Vagina (tissue), 2 donors: ENCODE measurements at regions not wholly inside any gene's neighbourhood (a gene's known extent, or its start where the extent isn't known, plus 50 kb on each side); places are given as distances from the start of the nearest gene placed in this dataset.

Experiments
- CTCF ChIP-seq, 3 experiments: fragments of 450-650 bp in 2 of 3; fragments of 200-600 bp in 1 of 3; sonication (generic) in 1 of 3; IDR thresholded peaks; one replicate each; pipeline ENCODE4 v1.5.1; 2017 to 2019; ENCODE audit warnings: antibody characterized with exemption in 3 of 3, mild to moderate bottlenecking in 2 of 3, moderate library complexity in 2 of 3
- POLR2A ChIP-seq, 2 donors: fragments of 450-650 bp; IDR thresholded peaks; one replicate each; pipeline ENCODE4 v1.6.1; 2017; ENCODE audit warnings: antibody characterized with exemption in 2 of 2, mild to moderate bottlenecking in 2 of 2, moderate library complexity in 2 of 2
- POLR2AphosphoS5 ChIP-seq, 2 donors: sonication (generic); formaldehyde crosslinking; IDR thresholded peaks; one replicate each; pipeline ENCODE4 v1.9.0; 2017; ENCODE audit warnings: antibody characterized with exemption in 2 of 2, mild to moderate bottlenecking in 2 of 2, low read depth in 1 of 2; ENCODE audit not compliant: insufficient read depth in 1 of 2

GRCh38 chr7:81822811-81823210 is 53.0 kb upstream of the HGF start:
- TF ChIP-seq CTCF (IDR thresholded peaks at IDR 0.05) (no peak), POLR2AphosphoS5 (IDR thresholded peaks at IDR 0.05; ENCODE audit: insufficient read depth in 1 of 2, low read depth in 1 of 2) (no peak), POLR2A (IDR thresholded peaks at IDR 0.05) (no peak)
